HL-60/S4 (cell line): ENCODE measurements at regions not wholly inside any gene's neighbourhood (a gene's known extent, or its start where the extent isn't known, plus 50 kb on each side); places are given as distances from the start of the nearest gene placed in this dataset.

Source experiments
- in situ Hi-C: fragments of 300-500 bp; cut with MboI; formaldehyde crosslinking; loops from 2 replicates; pipeline ENCODE4 v1.14.3; 2022; ENCODE audit warnings: low sequenced_read_pairs

GRCh38 chr10:36640626-36641025 lies 484.8 kb upstream of the ANKRD30A start:
- in situ Hi-C loops, result no loop called here

- in situ Hi-C loops, result no loop called here
These were observed 486.8 kb upstream of the ANKRD30A start for GRCh38 chr10:36638462-36639155.

- in situ Hi-C loops, result no loop called here
These were observed 488.5 kb upstream of the ANKRD30A start for GRCh38 chr10:36636879-36637278.

DNA sequence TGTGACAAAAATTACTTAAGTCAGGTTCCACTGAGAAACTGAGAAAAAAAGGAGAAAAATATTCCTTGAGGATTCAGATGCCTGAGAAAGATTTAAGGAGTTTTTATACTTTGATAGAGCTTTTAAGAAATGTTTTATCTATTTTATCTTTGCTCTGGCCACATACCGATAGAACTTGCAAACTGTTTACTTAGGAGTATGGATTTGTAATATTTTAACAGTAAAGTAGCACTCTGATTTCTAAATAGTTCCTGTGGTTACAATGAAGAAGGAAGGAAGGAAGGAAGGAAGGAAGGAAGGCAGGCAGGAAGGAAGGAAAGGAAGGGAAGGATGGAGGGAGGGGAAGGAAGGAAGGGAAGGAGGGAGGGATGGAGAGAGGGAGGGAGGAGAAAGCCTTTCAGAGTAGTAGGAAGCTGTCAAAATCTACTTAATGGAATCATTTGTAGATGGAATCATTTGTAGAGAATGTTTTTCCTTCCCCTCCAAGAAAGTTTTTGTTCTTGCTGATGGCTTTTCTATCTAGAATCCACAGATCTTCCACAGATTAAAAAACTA lies 489.0 kb upstream of the ANKRD30A start:
- in situ Hi-C loops, result no loop called here

DNA sequence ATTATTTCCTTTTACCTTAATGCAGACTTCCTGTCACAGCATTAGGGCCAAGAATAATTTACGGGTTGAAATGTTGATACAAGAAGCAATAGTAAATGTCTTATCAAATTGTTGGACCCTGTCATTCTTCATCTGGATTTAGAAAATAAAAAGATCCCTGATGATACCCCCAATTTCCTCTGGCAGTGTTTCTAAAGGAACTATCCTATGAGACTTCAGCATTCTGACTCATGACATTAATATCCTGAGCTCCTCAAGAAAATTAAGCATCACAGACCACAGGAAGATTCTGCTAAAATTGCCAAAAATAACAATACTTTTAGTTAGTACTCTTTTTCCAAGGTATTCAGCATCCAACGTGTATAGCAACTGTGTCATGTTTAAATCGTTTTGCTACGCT lies 490.5 kb upstream of the ANKRD30A start:
- in situ Hi-C loops, result no loop called here

GRCh38 chr10:36630267-36630666 lies 495.1 kb upstream of the ANKRD30A start:
- in situ Hi-C loops, result no loop called here

DNA sequence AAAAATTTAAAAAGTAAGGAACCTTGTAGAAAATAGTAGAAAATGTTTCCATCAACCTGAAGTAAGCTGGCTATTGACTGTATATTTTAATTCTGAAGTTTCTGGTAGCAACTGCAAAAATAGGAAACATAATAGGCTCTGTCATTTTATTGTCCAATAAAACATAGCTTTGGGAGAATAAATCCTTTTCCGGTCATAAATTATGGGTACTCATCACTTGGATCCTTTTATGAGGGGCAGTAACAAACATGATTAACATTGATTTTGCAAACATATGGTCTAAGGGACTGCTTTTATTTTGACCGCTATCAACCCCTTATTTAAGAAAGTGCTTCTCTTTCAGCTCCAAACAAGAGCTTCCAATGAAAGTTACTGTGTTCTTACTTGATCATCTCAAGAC lies 495.9 kb upstream of the ANKRD30A start:
- in situ Hi-C loops, result no loop called here

GRCh38 chr10:36624551-36625100 lies 500.8 kb upstream of the ANKRD30A start:
- in situ Hi-C loops, result no loop called here

- in situ Hi-C loops, result no loop called here
These were observed 504.1 kb upstream of the ANKRD30A start for GRCh38 chr10:36621346-36621745.

- in situ Hi-C loops, result no loop called here
These were observed 513.0 kb upstream of the ANKRD30A start for GRCh38 chr10:36612436-36612835.

GRCh38 chr10:36608866-36609265 lies 516.5 kb upstream of the ANKRD30A start:
- in situ Hi-C loops, result no loop called here

GRCh38 chr10:36608251-36608650 lies 517.1 kb upstream of the ANKRD30A start:
- in situ Hi-C loops, result no loop called here

DNA sequence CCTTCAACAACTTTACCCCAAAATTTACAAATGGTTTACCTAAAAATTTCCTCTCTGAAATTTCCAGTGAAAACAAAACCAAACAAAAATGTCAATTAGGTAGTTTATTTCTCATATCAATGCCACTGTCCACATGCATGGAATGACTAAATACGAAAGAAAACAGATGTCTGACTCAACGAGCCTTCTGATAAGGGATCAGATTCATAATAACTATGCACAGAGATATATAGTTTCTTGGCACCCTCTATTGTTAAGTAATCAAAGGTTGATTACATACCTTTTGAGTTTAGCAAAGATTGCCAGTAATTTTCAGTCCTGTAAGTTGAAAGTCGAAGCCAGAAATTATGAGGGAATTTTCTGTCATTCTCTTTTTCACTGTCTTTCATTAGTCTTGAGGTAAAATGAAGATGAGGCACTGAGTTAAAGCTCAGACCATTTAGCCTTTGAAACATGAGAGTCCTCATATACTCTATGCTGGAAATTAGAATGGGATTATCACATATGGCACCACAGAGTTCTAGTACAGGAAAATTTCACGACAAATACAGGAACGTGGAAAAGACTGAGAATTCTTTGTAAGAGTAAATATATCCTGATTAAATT lies 519.1 kb upstream of the ANKRD30A start:
- in situ Hi-C loops, result no loop called here

DNA sequence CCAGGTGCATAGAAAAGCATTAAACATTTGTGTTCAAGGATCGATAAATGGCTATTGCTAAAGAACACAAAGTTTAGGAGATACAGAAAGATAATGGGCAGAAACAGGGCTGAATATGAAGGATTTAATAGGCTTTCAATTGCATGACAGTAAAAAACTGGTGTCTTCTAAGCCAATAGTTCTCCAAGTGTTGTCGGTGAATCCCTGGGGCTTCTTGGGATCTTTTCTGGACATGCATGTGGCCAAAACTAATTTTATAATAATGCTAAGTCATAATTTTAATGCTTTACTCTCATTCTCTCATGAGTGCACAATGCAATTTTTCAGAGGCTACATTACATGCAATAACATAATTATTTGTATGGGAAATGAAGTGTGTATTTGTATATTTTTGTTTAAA lies 521.1 kb upstream of the ANKRD30A start:
- in situ Hi-C loops, result no loop called here

GRCh38 chr10:36603688-36604087 lies 521.7 kb upstream of the ANKRD30A start:
- in situ Hi-C loops, result no loop called here

GRCh38 chr10:36602374-36602773 lies 523.0 kb upstream of the ANKRD30A start:
- in situ Hi-C loops, result no loop called here

DNA sequence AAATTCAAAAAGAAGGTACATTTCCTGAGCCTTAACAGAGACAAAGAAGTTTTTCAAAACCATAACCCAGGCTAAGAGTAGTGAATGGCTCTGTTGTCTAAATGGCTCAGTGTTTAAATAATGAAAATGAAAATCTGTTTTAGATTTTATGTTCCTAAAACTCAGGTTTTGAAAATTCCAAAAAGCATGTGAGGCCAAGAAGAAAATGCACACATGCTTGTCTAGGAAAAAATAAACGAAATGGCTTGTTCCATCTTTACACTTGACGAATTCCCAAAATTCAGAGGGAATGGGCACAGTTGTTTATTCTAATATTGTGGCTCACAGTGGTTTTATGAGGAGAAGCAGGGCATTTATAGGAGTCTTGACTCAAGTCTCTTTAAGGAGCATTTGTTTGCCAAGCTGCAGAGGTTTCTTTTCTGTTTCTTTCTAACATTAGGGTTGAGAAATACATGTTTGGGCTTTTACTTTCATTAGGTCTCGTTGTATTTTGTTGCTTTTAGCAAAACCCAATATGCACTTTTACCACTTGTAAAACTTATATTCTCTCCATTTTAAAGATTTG lies 527.6 kb upstream of the ANKRD30A start:
- in situ Hi-C loops, result no loop called here

- in situ Hi-C loops, result no loop called here
These were observed 532.4 kb upstream of the ANKRD30A start for GRCh38 chr10:36592964-36593363.

- in situ Hi-C loops, result no loop called here
These were observed 534.0 kb upstream of the ANKRD30A start for GRCh38 chr10:36591436-36591835.

GRCh38 chr10:36583690-36584089 lies 541.7 kb upstream of the ANKRD30A start:
- in situ Hi-C loops, result no loop called here

- in situ Hi-C loops, result no loop called here
These were observed 544.2 kb upstream of the ANKRD30A start for GRCh38 chr10:36581237-36581636.

DNA sequence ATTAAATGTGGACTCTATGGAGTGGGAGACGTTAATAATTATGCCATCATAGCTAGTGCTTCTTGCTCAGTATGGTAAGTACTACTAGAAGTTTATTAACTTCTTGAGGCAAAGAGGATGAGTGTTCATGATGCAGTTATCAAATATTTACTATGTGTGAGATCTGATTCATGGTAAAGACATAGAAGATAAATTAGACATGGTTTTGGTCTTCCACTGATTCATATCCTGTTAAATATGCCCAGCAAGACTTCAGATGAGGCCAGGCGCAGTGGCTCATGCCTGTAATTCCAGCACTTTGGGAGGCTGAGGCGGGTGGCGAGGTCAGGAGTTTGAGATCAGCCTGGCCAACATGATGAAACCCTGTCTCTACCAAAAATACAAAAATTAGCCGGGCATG lies 547.1 kb upstream of the ANKRD30A start:
- in situ Hi-C loops, result no loop called here
